ENCODE measurements at regions not wholly inside any gene's neighbourhood (a gene's known extent, or its start where the extent isn't known, plus 50 kb on each side); places are given as distances from the start of the nearest gene placed in this dataset.
"Not testable (repeated sequence)": the region's sequence is repeated elsewhere in the genome, so short reads cannot be mapped to it uniquely, and the experiment has no call there.

- not testable (repeated sequence) for DNase-seq
These were observed 227.1 kb upstream of the NBPF12 start for GRCh38 chr1:146710838-146711521.

- not testable (repeated sequence) for DNase-seq
These were observed 228.8 kb upstream of the NBPF12 start for GRCh38 chr1:146709302-146709701.

GRCh38 chr1:146704162-146704724 is 233.9 kb upstream of the NBPF12 start:
- DNase-seq, result not testable (repeated sequence)

- DNase-seq, result not testable (repeated sequence)
These were observed 236.8 kb upstream of the NBPF12 start for GRCh38 chr1:146701320-146701719.

GRCh38 chr1:146695388-146695787 is 242.7 kb upstream of the NBPF12 start:
- DNase-seq, result not testable (repeated sequence)

- not testable (repeated sequence) for DNase-seq
These were observed 246.3 kb upstream of the NBPF12 start for GRCh38 chr1:146691798-146692197.

- DNase-seq, result not testable (repeated sequence)
These were observed 249.2 kb upstream of the NBPF12 start for GRCh38 chr1:146688893-146689292.

- DNase-seq, result not testable (repeated sequence)
These were observed 251.3 kb upstream of the NBPF12 start for GRCh38 chr1:146686777-146687366.

GRCh38 chr1:146683126-146683429 is 255.0 kb upstream of the NBPF12 start:
- DNase-seq, result not testable (repeated sequence)

GRCh38 chr1:146682227-146683125 is 255.6 kb upstream of the NBPF12 start:
- DNase-seq, result not testable (repeated sequence)

- DNase-seq, result not testable (repeated sequence)
These were observed 264.3 kb upstream of the NBPF12 start for GRCh38 chr1:146673729-146674299.

- DNase-seq, result not testable (repeated sequence)
These were observed 265.5 kb upstream of the NBPF12 start for GRCh38 chr1:146672608-146673007.

- DNase-seq, result not testable (repeated sequence)
These were observed 266.5 kb upstream of the NBPF12 start for GRCh38 chr1:146671588-146671987.

- not testable (repeated sequence) for DNase-seq
These were observed 267.1 kb upstream of the NBPF12 start for GRCh38 chr1:146670832-146671566.

- DNase-seq, result not testable (repeated sequence)
These were observed 271.8 kb upstream of the NBPF12 start for GRCh38 chr1:146666275-146666674.

- not testable (repeated sequence) for DNase-seq
These were observed 277.9 kb upstream of the NBPF12 start for GRCh38 chr1:146660242-146660641.

- DNase-seq, result not testable (repeated sequence)
These were observed 281.6 kb upstream of the NBPF12 start for GRCh38 chr1:146656356-146657060.

GRCh38 chr1:146654763-146655162 is 283.4 kb upstream of the NBPF12 start:
- DNase-seq, result not testable (repeated sequence)

GRCh38 chr1:146645978-146646604 is 292.0 kb upstream of the NBPF12 start:
- not testable (repeated sequence) for DNase-seq

GRCh38 chr1:146641534-146641933 is 296.6 kb upstream of the NBPF12 start:
- not testable (repeated sequence) for DNase-seq

GRCh38 chr1:146640671-146641070 is 297.5 kb upstream of the NBPF12 start:
- not testable (repeated sequence) for DNase-seq

All from DMS 273 treated with DMSO at 0.1 percent for 48 hours (cell line).